ENCODE measurements at regions not wholly inside any gene's neighbourhood (a gene's known extent, or its start where the extent isn't known, plus 50 kb on each side); places are given as distances from the start of the nearest gene placed in this dataset.

DNA sequence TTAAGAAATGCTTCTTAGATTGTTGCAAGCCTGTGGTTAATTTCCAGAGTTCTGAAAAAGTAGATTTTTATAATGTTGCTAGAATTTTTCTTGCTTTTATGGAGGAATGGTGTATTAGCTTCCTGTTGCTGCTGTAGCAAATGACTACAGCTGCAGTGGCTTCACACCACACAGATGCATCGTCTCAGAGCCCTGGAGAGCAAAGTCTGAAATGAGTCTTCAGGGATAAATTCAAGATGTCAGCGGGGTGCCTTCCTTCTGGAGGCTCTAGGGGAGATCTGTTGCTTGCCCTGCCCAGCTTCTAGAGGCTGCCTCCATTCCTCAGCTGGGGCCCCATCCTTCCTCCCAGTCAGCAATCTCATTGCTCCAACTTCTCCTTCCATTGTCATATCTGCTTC is 187.8 kb downstream of the ZNF516 start:
- Histone ChIP-seq H3K4me3 (no peak overlapping the region), H3K27ac (no peak overlapping the region), H3K27me3 (no peaks in the 10 kb centered on the region), H3K36me3 (no peaks in the 10 kb centered on the region), H3K4me1 (no peaks in the 10 kb centered on the region), H3K9me3 (no peaks in the 10 kb centered on the region)
- 43% methylated on average over 2 of the region's 2 CpGs; no CpG with 5 or more reads in 1 of the 2 donors for WGBS, 2 donors (ENCODE audit: low coverage in 1 of 2)
- TF ChIP-seq POLR2AphosphoS5 (IDR thresholded peaks at IDR 0.05) (no peak), EP300 (IDR thresholded peaks at IDR 0.05) (no peak), CTCF (IDR thresholded peaks at IDR 0.05) (no peak), POLR2A (IDR thresholded peaks at IDR 0.05) (no peak)
- ATAC-seq: no peak

- ATAC-seq: no peak
- 53 to 59% methylated on average over 7 to 9 of the region's 9 CpGs for WGBS, 2 donors (ENCODE audit: low coverage in 1 of 2)
- no peaks in the 10 kb centered on the region for H3K36me3 ChIP-seq
- H3K4me3 ChIP-seq: no peak overlapping the region
- H3K27me3 ChIP-seq: no peaks in the 10 kb centered on the region
- no peaks in the 10 kb centered on the region for H3K9me3 ChIP-seq
- TF ChIP-seq POLR2AphosphoS5 (IDR thresholded peaks at IDR 0.05) (no peak), CTCF (IDR thresholded peaks at IDR 0.05) (no peak), POLR2A (IDR thresholded peaks at IDR 0.05) (no peak), EP300 (IDR thresholded peaks at IDR 0.05) (no peak)
- no peak overlapping the region for H3K27ac ChIP-seq
- no peaks in the 10 kb centered on the region for H3K4me1 ChIP-seq
Measured at GRCh38 chr18:76306685-76307292, 188.3 kb downstream of the ZNF516 start.

- Histone ChIP-seq H3K27me3 (peaks cover 5% of the 10 kb centered on the region), H3K27ac (no peak overlapping the region), H3K4me1 (no peaks in the 10 kb centered on the region), H3K4me3 (no peak overlapping the region), H3K9me3 (peaks cover 0 to 19% (median 0%) of the 10 kb centered on the region in 3 donors), H3K36me3 (no peaks in the 10 kb centered on the region)
- no peak for ATAC-seq
- WGBS, 2 donors (ENCODE audit: low coverage in 1 of 2): 54 to 100% methylated on average over 1 to 3 of the region's 3 CpGs
- TF ChIP-seq CTCF (IDR thresholded peaks at IDR 0.05) (no peak), EP300 (IDR thresholded peaks at IDR 0.05) (no peak), POLR2AphosphoS5 (IDR thresholded peaks at IDR 0.05) (no peak), POLR2A (IDR thresholded peaks at IDR 0.05) (no peak)
Measured at GRCh38 chr18:76285866-76286265, 209.2 kb downstream of the ZNF516 start.

DNA sequence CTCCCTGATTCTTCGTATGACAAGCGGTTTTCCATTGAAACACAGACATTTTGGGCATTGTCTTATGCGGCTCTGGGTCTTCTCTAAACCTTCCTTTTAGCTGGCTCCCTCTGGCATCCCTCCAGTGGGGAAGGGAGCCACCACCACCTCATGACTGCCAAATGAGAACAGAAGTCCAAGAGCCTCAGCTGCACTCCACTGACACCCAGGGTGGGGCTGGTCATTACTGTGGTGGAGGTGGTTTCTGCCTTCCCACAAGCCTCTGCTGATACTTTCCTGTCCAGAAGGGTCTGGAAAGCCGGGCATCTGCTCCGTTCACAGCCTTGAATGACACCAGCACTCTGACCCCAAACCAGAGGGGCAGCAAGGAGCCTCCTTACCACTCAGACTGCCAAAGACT is 213.5 kb downstream of the ZNF516 start:
- no peaks in the 10 kb centered on the region for H3K4me1 ChIP-seq
- H3K9me3 ChIP-seq: peaks cover 0 to 10% (median 0%) of the 10 kb centered on the region in 3 donors
- H3K4me3 ChIP-seq: no peak overlapping the region
- no peak for TF ChIP-seq POLR2AphosphoS5 (IDR thresholded peaks at IDR 0.05)
- TF ChIP-seq CTCF (IDR thresholded peaks at IDR 0.05): no peak
- no peak for TF ChIP-seq POLR2A (IDR thresholded peaks at IDR 0.05)
- no peak for TF ChIP-seq EP300 (IDR thresholded peaks at IDR 0.05)
- H3K36me3 ChIP-seq: no peaks in the 10 kb centered on the region
- peaks cover 5% of the 10 kb centered on the region for H3K27me3 ChIP-seq
- no peak overlapping the region for H3K27ac ChIP-seq
- no peak for ATAC-seq
- WGBS, 2 donors (ENCODE audit: low coverage in 1 of 2): 53 to 79% methylated on average over 2 to 4 of the region's 5 CpGs

- TF ChIP-seq EP300 (IDR thresholded peaks at IDR 0.05) (no peak), POLR2A (IDR thresholded peaks at IDR 0.05) (no peak), POLR2AphosphoS5 (IDR thresholded peaks at IDR 0.05) (no peak), CTCF (IDR thresholded peaks at IDR 0.05) (no peak)
Measured at GRCh38 chr18:76277801-76278200, 217.2 kb downstream of the ZNF516 start.

More at GRCh38 chr18:76277801-76278200, 217.2 kb downstream of the ZNF516 start:
- Histone ChIP-seq H3K4me1 (no peaks in the 10 kb centered on the region), H3K27me3 (no peaks in the 10 kb centered on the region), H3K4me3 (no peak overlapping the region), H3K27ac (no peak overlapping the region), H3K9me3 (peaks cover 0 to 10% (median 0%) of the 10 kb centered on the region in 3 donors), H3K36me3 (no peaks in the 10 kb centered on the region)
- 66 to 83% methylated on average over 4 of the region's 4 CpGs for WGBS, 2 donors (ENCODE audit: low coverage in 1 of 2)
- ATAC-seq: no peak
